ENCODE measurements at regions not wholly inside any gene's neighbourhood (a gene's known extent, or its start where the extent isn't known, plus 50 kb on each side); places are given as distances from the start of the nearest gene placed in this dataset.

GRCh38 chr4:157616741-157617472, 396.4 kb downstream of the GRIA2 start:
- no peak for TF ChIP-seq CTCF (IDR thresholded peaks at IDR 0.05; ENCODE audit: low read depth, low read length, poor library complexity, severe bottlenecking)
- TF ChIP-seq EZH2phosphoT487 (IDR thresholded peaks at IDR 0.05; ENCODE audit: borderline replicate concordance, low read length), result no peak

Measured in DOHH2 (cell line).